ENCODE measurements at regions not wholly inside any gene's neighbourhood (a gene's known extent, or its start where the extent isn't known, plus 50 kb on each side); places are given as distances from the start of the nearest gene placed in this dataset.

DNA sequence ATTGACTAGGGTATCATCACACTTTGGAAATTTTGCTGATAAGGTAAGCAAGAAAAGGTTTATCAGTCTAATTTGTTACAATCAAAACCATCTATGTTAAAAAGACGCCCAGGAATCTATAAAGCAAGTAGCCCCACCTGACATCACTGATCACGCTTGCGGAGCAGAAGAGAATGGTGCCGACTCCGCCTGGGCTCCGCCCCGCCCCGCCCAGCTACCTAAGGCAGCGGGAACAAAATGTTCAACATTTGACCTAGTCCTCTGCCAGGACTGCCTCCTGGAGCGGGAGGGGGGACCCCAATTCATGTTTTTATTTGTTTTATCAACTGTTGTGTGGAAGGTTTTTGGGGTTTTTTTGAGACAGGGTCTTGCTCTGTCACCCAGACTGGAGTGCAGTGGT, 520.5 kb downstream of the PREX1 start:
- TF ChIP-seq, protein P1, sequence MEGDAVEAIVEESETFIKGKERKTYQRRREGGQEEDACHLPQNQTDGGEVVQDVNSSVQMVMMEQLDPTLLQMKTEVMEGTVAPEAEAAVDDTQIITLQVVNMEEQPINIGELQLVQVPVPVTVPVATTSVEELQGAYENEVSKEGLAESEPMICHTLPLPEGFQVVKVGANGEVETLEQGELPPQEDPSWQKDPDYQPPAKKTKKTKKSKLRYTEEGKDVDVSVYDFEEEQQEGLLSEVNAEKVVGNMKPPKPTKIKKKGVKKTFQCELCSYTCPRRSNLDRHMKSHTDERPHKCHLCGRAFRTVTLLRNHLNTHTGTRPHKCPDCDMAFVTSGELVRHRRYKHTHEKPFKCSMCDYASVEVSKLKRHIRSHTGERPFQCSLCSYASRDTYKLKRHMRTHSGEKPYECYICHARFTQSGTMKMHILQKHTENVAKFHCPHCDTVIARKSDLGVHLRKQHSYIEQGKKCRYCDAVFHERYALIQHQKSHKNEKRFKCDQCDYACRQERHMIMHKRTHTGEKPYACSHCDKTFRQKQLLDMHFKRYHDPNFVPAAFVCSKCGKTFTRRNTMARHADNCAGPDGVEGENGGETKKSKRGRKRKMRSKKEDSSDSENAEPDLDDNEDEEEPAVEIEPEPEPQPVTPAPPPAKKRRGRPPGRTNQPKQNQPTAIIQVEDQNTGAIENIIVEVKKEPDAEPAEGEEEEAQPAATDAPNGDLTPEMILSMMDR (IDR thresholded peaks at IDR 0.05; ENCODE audit: low read depth, low read length, poor library complexity, severe bottlenecking), result no peak
- no peak for TF ChIP-seq EZH2phosphoT487 (IDR thresholded peaks at IDR 0.05; ENCODE audit: borderline replicate concordance, low read length)
